Activated B cell treated with CpG ODN at 0.5 μM for 24 hours (primary cell): ENCODE measurements at regions not wholly inside any gene's neighbourhood (a gene's known extent, or its start where the extent isn't known, plus 50 kb on each side); places are given as distances from the start of the nearest gene placed in this dataset.

Source experiments
- ATAC-seq: fragments of 200-7000 bp; cut with Tn5 transposase; one replicate; pipeline ENCODE4 v1.10.0; 2021; ENCODE audit warnings: low read depth, mild to moderate bottlenecking, moderate library complexity
- CTCF ChIA-PET: fragments of 350-600 bp; sonication (Branson Sonifier 250); formaldehyde crosslinking; loops from one replicate; lab custom pipeline; 2021; ENCODE audit warnings: antibody characterized with exemption; lab: Charles Lee
- POLR2A ChIA-PET: fragments of 350-600 bp; sonication (Branson Sonifier 250); formaldehyde crosslinking; loops from one replicate; lab custom pipeline; 2021; ENCODE audit warnings: antibody characterized with exemption; lab: Charles Lee
- DNase-seq: peaks from one replicate; pipeline ENCODE4 v3.0.0; 2022
- H3K27ac Mint-ChIP-seq: one replicate; pipeline ENCODE4 v1.8.0; 2020; ENCODE audit warnings: mixed read lengths
- H3K27me3 Mint-ChIP-seq: one replicate; pipeline ENCODE4 v1.8.0; 2021; ENCODE audit warnings: mixed read lengths
- H3K36me3 Mint-ChIP-seq: one replicate; pipeline ENCODE4 v1.8.0; 2021; ENCODE audit warnings: low read depth, mixed read lengths
- H3K4me1 Mint-ChIP-seq: one replicate; pipeline ENCODE4 v1.8.0; 2021; ENCODE audit warnings: mixed read lengths
- H3K4me3 Mint-ChIP-seq: one replicate; pipeline ENCODE4 v1.8.0; 2020; ENCODE audit warnings: mild to moderate bottlenecking, mixed read lengths
- H3K9me3 Mint-ChIP-seq: one replicate; pipeline ENCODE4 v1.8.0; 2020; ENCODE audit warnings: mixed read lengths
- intact Hi-C: fragments of 100-400 bp; cut with micrococcal nuclease; formaldehyde crosslinking; loops from one replicate; pipeline ENCODE4 v1.15.1; 2024
- TF ChIP-seq, protein P1 (sequence below): fragments of 200-600 bp; IDR thresholded peaks from one replicate; pipeline ENCODE4 v1.8.0; 2022; ENCODE audit warnings: antibody characterized with exemption, mild to moderate bottlenecking

DNA sequence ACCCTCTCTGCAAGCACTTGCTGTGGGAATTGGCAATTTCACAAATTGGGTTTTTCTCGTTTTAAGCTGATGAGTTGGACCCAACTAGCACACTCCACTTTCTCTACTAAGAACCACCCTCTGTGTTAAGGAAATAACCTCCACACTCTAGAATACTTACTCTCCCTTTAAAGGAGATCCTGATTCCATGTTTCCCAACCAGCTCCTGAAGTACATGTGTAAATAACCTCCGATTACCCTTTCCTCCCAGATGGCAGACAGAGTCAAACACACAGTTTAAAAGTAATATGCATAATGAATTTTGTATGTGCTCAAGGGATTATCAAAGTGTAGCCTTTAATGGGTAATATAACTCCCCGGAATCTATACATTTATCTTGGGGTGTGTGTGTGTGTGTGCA lies 171.3 kb upstream of the OSR1 start:
- H3K27me3 Mint-ChIP-seq = peaks cover 4% of the 10 kb centered on the region
- ChIA-PET POLR2A (no interaction called here), CTCF (no interaction called here)
- DNase-seq (no peak), ATAC-seq (no peak)
- no peak overlapping the region for H3K4me3 Mint-ChIP-seq
- H3K27ac Mint-ChIP-seq = no peak overlapping the region
- no peaks in the 10 kb centered on the region for H3K4me1 Mint-ChIP-seq
- no peaks in the 10 kb centered on the region for H3K36me3 Mint-ChIP-seq
- no peaks in the 10 kb centered on the region for H3K9me3 Mint-ChIP-seq
- TF ChIP-seq, protein P1, sequence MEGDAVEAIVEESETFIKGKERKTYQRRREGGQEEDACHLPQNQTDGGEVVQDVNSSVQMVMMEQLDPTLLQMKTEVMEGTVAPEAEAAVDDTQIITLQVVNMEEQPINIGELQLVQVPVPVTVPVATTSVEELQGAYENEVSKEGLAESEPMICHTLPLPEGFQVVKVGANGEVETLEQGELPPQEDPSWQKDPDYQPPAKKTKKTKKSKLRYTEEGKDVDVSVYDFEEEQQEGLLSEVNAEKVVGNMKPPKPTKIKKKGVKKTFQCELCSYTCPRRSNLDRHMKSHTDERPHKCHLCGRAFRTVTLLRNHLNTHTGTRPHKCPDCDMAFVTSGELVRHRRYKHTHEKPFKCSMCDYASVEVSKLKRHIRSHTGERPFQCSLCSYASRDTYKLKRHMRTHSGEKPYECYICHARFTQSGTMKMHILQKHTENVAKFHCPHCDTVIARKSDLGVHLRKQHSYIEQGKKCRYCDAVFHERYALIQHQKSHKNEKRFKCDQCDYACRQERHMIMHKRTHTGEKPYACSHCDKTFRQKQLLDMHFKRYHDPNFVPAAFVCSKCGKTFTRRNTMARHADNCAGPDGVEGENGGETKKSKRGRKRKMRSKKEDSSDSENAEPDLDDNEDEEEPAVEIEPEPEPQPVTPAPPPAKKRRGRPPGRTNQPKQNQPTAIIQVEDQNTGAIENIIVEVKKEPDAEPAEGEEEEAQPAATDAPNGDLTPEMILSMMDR = no peak
- intact Hi-C loops = no loop called here

DNA sequence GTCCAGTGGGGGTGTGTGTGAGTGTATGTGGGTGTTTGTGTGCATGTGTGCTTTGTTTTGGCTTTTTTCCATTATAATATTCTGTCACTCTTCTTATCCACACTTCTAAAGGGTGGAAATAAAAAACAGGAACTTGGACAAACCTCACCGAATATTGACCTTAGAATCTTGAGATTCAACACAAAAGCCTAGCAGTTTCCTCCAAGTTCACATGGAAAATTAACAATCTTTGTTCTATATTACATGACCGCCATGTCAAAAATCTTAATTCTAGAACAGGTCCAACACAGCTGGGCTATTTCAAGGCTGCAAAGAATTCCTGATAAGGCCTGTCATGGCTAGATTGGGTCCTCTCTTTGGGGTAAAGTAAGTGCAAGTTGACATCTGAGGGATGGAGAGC lies 169.3 kb upstream of the OSR1 start:
- Mint-ChIP-seq H3K9me3 (no peaks in the 10 kb centered on the region), H3K27ac (no peak overlapping the region), H3K27me3 (peaks cover 4% of the 10 kb centered on the region), H3K36me3 (no peaks in the 10 kb centered on the region), H3K4me3 (no peak overlapping the region), H3K4me1 (no peaks in the 10 kb centered on the region)
- no peak for DNase-seq
- TF ChIP-seq, protein P1 = no peak
- no peak for ATAC-seq
- ChIA-PET CTCF (no interaction called here), POLR2A (no interaction called here)
- intact Hi-C loops = no loop called here

DNA sequence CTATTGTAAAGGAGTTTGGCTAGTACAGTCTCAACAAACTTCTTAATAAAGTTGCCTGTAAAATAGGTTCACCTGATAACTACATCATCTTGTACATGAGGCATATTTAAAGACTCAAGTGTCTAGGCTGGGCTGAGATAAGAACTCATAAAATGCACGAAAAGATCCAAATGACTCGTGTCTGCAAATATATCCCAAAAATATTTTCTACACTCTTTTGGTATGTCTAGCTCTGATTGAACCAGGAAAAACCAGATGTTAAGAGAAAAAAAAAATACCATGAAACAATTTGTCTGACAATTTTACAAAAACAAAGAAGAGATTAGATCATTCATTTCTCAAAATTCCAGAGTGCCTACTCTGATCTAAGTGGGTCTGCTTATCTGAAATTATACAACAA lies 166.9 kb upstream of the OSR1 start:
- ChIA-PET POLR2A (interaction anchor here (0.7 kb wide), 1 partner anchor 19 kb away, joined by 3 read pairs; no protein-coding TSS in a partner anchor), CTCF (no interaction called here)
- Mint-ChIP-seq H3K4me3 (no peak overlapping the region), H3K36me3 (no peaks in the 10 kb centered on the region), H3K9me3 (peaks cover 2% of the 10 kb centered on the region), H3K27ac (no peak overlapping the region), H3K27me3 (peaks cover 2% of the 10 kb centered on the region), H3K4me1 (no peaks in the 10 kb centered on the region)
- intact Hi-C loops = no loop called here
- TF ChIP-seq, protein P1 = no peak
- ATAC-seq (no peak), DNase-seq (no peak)

DNA sequence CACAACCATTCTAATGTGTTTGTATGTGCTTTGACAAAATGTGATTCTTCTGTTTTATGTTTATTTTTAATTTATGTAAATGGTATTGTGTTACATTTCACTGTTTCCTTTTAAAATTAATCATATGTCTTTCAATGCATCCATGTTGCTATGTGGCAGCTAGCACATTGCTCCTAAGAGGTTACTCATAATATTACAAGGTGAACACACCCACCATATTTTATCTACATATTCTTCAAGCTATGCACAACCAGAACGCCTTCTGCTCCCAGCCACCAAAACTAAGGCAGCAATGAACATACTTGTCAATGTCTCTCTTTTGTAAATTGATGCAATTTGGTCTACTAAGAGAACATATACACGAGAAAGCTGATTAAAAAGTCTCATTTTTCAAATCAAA lies 160.6 kb upstream of the OSR1 start:
- Mint-ChIP-seq H3K27me3 (no peaks in the 10 kb centered on the region), H3K9me3 (peaks cover 2% of the 10 kb centered on the region), H3K27ac (no peak overlapping the region), H3K4me3 (no peak overlapping the region), H3K4me1 (no peaks in the 10 kb centered on the region), H3K36me3 (no peaks in the 10 kb centered on the region)
- no peak for DNase-seq
- TF ChIP-seq, protein P1 = no peak
- intact Hi-C loops = no loop called here
- ChIA-PET CTCF (no interaction called here), POLR2A (no interaction called here)
- no peak for ATAC-seq

DNA sequence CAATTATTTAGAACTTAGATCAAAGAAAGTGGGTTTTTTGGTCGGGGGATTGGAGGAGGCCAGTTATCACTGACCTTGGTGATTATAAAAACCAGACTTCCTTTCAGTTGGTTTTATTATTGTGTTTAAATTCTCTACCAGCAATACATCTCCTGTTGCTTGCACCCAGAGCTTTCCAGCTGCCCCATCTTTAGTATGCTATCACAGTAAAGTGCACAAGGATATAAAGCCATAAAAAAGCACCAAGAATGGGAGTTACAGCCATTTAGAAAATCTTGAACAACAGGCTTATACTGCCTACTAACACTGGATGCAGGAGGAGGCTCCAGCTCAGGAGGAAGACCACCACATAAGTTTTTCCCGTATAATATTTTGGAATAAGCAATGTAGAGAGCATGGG lies 148.7 kb upstream of the OSR1 start:
- ATAC-seq (no peak), DNase-seq (no peak)
- Mint-ChIP-seq H3K4me3 (no peak overlapping the region), H3K27me3 (peaks cover 6% of the 10 kb centered on the region), H3K4me1 (no peaks in the 10 kb centered on the region), H3K27ac (no peak overlapping the region), H3K36me3 (no peaks in the 10 kb centered on the region), H3K9me3 (peaks cover 1% of the 10 kb centered on the region)
- intact Hi-C loops = no loop called here
- TF ChIP-seq, protein P1 = no peak
- ChIA-PET CTCF (no interaction called here), POLR2A (no interaction called here)
